CD4-positive, alpha-beta T cell treated with Interleukin-6 for 4 hours (primary cell): ENCODE measurements at regions not wholly inside any gene's neighbourhood (a gene's known extent, or its start where the extent isn't known, plus 50 kb on each side); places are given as distances from the start of the nearest gene placed in this dataset.

Experiments used
- DNase-seq: peaks from one replicate; pipeline ENCODE4 v3.0.0-alpha.2; 2020; ENCODE audit warnings: mixed read lengths

DNA sequence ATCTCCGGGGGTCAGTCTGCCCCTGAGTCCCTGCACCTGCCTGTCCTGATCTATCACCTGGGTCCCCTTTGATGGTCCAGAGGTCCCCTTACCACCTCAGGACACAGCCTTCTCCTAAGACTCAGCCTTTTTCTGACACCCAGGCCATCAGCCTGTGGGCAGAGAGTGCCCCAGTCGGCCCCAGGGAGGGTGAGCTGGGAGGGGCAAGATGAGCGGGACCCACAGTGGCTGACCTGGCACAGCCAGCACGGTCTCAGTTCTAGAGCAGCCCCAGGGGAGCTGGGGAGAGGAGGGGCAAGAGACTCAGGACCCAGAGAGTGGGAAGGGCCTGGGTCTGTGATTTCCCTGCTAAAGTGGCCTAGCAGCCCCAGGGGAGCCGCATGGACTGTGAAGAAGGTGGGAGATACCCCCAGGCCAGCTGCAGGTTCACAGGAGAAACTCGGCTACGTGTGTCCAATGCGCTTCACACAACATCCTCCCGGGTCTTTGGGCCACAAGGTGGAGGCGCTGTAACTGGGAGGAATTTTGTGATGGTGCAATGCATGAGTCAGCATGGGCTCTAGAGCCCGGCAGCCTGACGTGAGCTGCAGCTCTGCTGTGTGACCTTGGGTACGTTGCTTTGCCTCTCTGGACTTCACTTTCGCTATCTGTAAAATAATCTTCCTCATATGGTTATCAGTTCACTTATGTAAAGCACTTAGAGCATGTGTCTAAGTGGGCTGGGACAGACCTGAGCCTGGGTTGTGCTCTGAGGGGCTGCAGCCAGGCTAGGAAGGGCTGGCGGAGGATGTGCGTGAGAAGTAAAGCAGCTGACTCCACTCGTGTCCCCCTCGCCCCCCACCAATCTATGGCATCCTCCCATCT, 67.2 kb upstream of the LHX1 start:
- no peak for DNase-seq

DNA sequence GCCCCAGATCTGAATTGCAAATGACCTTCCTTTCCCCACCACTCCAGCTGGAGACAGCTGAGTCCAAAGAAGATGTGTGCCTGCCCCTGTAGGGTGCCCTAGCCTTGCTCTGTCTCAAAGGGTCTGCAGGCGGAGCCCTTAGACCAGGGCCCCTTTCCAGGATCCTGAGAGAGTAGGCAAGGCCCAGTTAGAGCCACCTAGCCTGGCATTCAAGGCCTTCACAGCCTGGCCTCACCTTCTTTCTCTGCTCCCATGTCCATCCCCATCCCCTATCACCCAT, 66.6 kb upstream of the LHX1 start:
- DNase-seq, result no peak

DNA sequence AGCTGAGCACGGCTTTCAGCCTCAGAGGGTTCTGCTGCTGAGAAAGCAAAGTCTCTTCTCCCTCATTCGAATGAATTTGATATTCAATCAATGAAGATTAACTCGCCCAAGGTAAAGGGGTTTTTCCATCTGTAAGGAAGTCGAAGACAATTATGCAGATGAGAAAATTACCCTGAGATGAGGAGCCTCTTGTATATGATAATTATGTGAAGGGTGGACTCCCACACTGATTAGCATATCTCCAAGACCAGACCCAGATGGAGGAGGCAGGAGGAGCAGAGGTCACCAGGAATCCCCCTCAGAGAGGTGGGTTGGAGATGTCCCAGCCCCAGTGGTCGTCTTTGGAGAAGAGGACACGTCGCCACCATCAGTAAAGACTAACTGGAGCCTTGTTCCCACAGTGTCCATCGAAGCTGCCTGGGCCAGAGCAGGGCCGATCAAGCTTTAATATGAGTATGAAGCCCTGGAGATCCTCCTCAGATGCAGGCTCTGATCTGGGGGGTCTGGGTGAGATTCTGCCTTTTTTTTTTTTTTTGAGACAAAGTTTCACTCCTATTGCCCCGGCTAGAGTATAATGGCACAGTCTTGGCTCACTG, 61.5 kb upstream of the LHX1 start:
- no peak for DNase-seq

DNA sequence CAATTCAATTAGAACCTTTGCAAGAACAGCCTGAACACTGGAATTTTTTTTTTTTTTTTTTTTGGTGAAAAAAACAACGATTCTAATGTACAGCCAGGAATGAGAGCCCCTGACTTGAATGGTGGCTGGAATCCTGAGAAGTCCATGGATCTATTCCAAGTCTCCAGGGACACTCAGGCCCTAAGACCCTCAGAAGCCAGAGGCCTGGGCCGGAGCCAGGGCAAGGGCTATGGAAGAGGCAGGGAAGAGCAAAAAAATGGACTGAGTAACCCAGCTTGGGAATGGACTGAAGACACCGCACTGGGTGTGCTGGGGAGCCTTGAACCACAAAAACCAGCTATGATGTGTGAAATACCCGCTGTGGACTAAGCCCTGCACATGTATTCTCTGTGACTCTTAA, 60.3 kb upstream of the LHX1 start:
- DNase-seq, result no peak

DNA sequence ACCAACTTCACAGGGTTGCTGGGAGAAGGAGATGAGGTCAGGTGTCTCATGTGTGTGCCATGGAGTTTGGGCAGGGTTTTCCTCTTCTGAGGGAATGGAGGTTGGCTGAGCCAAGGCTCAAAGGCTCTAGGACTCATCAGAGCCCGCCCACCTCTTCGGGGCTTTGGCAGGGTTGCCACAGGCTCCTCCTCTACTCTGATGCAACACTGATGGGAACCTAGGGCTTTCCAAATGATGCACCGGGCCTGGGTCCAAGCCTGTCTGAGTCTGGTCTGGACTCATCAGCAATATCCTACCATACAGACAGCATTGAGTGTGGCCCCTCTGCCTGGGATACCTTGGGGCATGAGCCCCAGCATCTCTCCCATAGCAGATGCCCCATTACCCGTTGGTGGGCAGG, 59.5 kb upstream of the LHX1 start:
- no peak for DNase-seq

DNA sequence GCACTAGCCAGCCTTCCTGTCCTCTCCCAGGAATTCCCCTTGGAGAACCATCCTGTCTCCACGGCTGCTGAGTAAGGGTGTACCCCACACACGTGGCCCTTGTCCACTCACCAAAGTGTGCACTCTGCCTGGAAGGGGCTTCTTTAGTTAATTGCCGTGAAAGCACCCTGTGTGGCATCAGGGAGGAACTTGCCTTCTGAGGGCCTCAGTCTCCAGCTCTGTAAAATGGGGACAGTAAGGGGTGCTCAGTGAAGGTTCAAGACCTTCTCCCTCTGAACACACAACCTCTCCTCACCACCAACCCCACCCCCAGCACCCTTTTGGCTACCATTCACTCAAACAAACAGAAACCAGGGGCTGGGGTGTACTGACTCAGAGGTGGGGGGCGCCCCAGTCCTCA, 59.1 kb upstream of the LHX1 start:
- DNase-seq, result no peak

DNA sequence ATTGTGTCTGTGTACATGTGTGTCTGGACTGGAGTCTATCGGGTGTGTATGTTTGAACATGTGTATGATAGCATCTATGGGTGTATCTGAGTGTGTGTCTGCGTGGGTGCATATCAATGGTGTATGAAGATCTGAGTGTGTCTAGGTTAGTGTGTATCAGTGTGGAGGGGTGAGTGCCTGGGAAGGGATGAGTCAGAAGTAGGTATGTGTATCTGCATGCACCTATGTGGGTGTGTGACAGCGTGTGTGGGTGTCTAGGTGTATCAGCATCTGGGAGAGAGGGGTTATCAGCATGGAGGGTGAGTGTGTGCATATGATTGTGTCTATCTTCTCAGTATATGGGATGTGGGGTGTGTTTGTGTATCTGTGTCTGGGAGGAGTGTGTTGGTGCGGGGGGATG, 58.2 kb upstream of the LHX1 start:
- no peak for DNase-seq

DNA sequence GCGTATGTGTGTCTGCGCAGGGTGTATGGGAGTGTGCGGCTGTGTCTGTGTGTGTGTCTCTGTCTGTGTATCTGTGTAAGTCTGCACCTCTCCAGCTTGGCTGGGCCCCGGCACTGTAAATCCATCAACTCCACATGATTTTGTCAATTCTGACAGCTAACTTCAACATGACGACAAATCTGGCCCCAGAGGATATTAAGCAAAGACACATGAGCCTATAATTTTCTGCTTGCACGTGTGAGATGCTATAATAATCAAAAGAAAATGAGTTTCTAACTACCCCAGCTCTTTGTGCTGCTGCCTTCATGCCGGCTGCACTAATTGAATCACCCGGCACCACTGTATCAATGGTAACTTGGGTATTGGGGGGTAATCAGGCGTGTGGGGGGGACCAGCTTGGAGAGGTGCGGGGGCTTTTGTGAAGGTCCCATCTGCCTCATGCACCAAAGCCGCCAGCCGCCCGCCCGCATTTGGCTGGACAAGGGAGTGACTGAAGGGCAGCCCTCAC, 57.6 kb upstream of the LHX1 start:
- no peak for DNase-seq

DNA sequence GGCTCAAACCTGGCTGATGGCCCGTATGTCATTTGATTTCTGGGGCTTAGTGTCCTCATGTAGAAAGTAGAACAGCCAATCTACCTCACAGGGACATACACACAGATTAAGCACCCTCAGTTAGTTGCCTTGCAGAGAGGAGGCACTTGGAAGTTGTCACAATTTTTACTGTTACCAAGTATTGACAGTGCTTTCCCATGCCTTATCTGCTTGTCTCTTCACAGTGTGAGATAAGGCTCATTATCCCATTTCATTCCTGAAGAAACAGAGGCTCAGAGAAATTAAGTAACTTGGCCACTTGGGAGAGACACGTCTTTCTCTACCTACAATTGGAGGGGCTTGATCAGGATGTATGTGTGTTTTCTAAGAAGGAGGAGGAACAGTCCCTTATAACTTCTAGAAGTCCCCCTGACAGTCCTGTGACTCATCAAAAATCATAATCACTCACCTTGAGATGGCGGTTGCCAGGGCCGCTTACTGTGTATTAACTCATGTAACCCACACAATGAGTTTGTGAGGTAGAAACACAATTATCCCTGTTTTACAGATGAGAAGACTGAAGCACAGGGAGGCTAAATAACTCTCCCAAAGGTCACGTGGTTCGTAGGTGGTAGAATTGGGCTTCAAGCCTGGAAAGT, 56.9 kb upstream of the LHX1 start:
- no peak for DNase-seq

DNA sequence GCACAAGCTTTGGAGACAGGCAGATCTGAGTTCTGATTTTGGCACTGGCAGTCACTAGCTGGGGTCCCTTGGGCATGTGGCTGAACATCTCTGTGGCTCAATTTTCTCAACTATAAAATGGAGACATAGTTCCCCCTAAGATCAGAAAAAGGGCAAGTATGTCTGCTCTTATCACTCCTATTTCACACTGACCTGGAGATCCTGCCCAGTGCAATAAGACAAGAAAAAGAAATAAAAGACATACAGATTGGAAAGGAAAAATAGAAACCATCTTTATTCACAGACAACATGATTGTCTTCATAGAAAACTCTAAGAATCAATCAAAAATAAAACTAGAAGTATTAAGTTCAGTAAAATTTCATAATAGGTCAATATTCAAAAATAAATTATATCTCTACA, 56.0 kb upstream of the LHX1 start:
- no peak for DNase-seq

DNA sequence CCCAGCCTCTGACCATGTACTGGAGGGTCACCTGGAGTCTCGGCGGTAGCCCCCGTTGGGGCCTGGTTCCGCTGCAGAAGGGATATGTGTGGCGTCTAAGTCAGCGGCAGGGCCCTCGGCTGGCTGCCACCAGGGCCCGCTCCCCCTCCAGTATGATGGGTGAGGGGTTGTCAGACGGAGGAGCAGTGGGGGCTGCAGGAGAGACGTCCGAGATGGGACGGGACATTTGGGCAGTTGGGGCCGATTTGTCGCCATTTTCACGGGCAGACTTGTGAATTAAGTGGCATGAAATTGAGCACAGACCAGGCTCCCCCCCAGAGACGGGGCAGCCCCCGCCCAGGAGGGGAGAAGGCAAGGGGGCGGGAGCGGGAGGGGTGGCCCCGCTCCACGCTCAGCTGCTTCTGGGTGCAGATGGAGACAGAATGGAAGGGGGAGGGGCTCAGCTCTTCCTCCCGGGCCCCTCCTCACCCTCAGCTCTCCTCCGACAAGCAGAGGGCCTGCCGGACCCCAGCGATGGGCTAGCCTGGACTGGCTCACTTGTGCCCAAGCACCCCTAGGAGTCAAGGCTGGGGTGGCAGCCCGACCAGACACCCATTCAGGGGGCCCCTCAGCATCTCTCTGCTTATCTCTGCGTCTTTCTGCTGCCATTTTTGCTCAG, 52.7 kb upstream of the LHX1 start:
- no peak for DNase-seq

DNA sequence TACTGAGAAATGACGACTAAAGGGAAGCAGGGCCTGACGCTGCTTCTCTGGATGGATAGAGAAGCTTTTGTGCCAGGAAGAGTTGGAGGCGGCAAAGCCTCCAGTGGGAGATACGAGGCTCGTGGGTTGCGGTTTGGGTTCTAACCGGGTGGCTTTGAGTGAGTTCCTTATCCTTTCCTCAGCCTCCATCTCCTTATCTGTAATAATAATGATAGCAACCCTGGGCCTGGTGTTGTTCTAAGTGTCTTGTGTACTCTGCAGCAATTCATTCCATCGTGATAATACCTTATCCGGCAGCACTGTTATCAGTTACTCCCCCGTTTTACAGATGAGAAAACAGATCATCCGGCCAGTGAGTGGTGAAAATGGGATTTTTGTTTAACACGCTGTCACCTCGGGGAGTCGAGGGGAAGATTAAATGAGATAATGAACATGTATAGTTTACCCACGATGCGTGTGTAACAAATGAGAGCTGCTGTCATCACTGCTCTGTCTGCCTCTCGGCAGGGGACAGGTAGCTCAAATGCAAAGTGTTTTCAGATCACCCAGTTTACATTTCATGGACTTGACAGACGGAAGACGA, 52.0 kb upstream of the LHX1 start:
- DNase-seq, result no peak

DNA sequence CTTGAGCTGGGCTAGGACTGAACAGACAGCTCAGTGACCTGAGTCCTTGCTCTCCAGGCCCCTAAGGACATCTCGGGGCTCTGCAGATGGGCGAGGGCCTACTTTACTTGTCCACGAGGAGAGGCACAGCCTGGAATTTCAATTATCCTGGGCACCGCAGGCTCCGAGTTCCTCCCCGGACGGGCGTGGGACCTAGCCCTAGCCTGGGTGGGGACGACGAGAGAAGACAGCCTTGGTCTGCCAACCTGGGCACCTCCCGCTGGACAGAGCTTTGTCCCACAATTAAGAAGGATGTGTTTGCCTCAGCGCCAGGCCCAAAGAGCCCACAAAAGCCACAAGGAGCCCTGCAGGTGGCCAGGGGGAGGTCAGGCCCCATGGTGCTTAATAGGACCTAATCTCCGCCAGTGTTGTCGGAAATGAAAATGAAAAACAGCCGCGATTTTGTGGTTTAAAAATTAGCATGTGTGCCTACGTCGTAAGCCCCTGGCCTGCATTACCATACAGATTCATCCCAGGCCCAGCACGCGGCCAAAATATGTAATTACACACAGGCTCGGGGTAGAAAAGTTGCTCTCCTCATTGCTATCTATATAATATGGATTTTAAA, 51.4 kb upstream of the LHX1 start:
- DNase-seq, result no peak
